ENCODE measurements at regions not wholly inside any gene's neighbourhood (a gene's known extent, or its start where the extent isn't known, plus 50 kb on each side); places are given as distances from the start of the nearest gene placed in this dataset.

DNA sequence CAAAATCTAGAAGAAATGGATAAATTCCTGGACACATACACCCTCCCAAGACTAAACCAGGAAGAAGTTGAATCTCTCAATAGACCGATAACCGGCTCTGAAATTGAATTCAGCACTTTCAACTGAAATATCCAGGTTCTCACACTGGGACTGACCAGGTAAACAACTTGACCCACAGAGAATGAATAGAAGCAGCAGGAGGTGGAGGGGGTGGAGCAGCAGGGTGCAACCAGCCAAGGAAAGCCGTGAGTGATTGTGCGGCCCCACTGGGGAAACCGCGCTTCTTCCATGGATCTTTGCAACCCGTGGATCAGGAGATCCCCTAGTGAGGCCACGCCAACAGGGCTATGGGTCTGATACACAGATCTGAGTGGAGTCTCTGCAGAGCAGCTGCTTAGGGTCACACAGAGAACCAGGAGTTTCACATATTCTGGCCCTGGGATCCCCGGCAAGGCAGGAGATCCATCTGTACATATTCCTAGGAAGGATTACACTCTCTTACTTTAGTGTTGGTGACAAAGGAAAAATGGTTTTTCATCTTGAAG is 181.5 kb downstream of the SLCO4C1 start:
- TF ChIP-seq CTCF (IDR thresholded peaks at IDR 0.05; ENCODE audit: low read length) (no peak), EZH2 (IDR thresholded peaks at IDR 0.05; ENCODE audit: borderline replicate concordance, low read length) (no peak)
- Histone ChIP-seq H3K9me3 (ENCODE audit: low read length) (no peaks in the 10 kb centered on the region), H3K4me3 (ENCODE audit: low read depth, low read length, poor library complexity, severe bottlenecking) (no peak overlapping the region), H2AFZ (ENCODE audit: low read length) (no peak overlapping the region), H3K4me1 (ENCODE audit: insufficient read depth, low read length, severe bottlenecking) (no peaks in the 10 kb centered on the region), H3K79me2 (ENCODE audit: insufficient read depth, low read length) (no peaks in the 10 kb centered on the region), H3K4me2 (ENCODE audit: low read length) (no peak overlapping the region), H3K9me2 (ENCODE audit: low read depth, low read length) (no peaks in the 10 kb centered on the region), H3K27ac (ENCODE audit: low read depth, low read length, poor library complexity, severe bottlenecking) (no peak overlapping the region), H3K27me3 (ENCODE audit: insufficient read depth, low read length) (no peaks in the 10 kb centered on the region), H3K9ac (ENCODE audit: low read length) (no peak overlapping the region), H4K20me1 (ENCODE audit: insufficient read depth, low read length) (no peaks in the 10 kb centered on the region), H3F3A (ENCODE audit: insufficient read depth, low read length) (no peaks in the 10 kb centered on the region), H3K36me3 (ENCODE audit: insufficient read depth, low read length) (no peaks in the 10 kb centered on the region)

DNA sequence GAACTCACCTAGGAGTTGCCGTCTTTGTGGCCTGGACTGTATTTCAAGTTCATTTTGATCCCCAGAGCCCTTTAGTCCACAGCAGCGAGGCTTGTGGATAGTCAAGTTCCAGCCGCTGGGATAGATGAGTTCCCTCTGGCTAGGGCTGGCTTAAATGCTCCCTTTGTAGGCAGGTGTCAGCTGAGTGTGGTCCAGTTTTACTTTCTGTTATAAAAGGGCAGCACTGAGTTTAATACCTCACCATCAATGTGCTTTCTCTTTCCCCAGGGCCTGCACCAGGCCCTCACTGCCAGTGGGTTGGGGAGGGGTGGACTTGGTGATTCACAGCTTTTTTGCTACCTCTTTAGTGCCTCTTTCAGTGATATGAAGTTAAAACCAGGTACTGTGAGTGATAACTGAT is 188.2 kb downstream of the SLCO4C1 start:
- no peak overlapping the region for H2AFZ ChIP-seq (ENCODE audit: low read length)
- no peaks in the 10 kb centered on the region for H4K20me1 ChIP-seq (ENCODE audit: insufficient read depth, low read length)

DNA sequence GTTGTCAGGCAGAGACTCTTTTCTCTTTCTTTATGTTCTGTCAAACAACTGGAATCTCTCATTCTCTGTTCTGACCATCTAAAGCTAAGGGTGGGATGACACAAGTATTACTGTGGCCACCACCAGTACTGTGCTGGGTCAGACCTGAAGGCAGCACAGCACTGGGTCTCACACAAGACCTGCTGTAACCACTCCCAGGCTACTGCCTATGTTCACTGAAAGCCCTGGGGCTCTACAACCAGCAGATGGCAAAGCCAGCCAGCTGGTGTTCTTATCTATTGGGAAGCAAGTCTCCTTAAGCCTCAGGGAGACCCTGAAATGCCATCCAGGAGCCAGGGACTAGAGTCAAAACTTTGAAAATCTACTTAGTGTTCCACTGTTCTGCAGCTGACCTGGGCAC is 189.5 kb downstream of the SLCO4C1 start:
- Histone ChIP-seq H3F3A (ENCODE audit: insufficient read depth, low read length) (no peaks in the 10 kb centered on the region), H3K27ac (ENCODE audit: low read depth, low read length, poor library complexity, severe bottlenecking) (no peak overlapping the region), H4K20me1 (ENCODE audit: insufficient read depth, low read length) (no peaks in the 10 kb centered on the region), H3K9me3 (ENCODE audit: low read length) (no peaks in the 10 kb centered on the region), H3K36me3 (ENCODE audit: insufficient read depth, low read length) (no peaks in the 10 kb centered on the region), H3K9me2 (ENCODE audit: low read depth, low read length) (no peaks in the 10 kb centered on the region), H3K27me3 (ENCODE audit: insufficient read depth, low read length) (no peaks in the 10 kb centered on the region), H3K4me2 (ENCODE audit: low read length) (no peak overlapping the region), H3K4me1 (ENCODE audit: insufficient read depth, low read length, severe bottlenecking) (no peaks in the 10 kb centered on the region), H3K79me2 (ENCODE audit: insufficient read depth, low read length) (no peaks in the 10 kb centered on the region), H3K4me3 (ENCODE audit: low read depth, low read length, poor library complexity, severe bottlenecking) (no peak overlapping the region), H3K9ac (ENCODE audit: low read length) (no peak overlapping the region), H2AFZ (ENCODE audit: low read length) (no peak overlapping the region)
- TF ChIP-seq EZH2 (IDR thresholded peaks at IDR 0.05; ENCODE audit: borderline replicate concordance, low read length) (no peak), CTCF (IDR thresholded peaks at IDR 0.05; ENCODE audit: low read length) (no peak)

More for the DNA sequence above, 188.2 kb downstream of the SLCO4C1 start:
- Histone ChIP-seq H3K36me3 (ENCODE audit: insufficient read depth, low read length) (no peaks in the 10 kb centered on the region), H3K27me3 (ENCODE audit: insufficient read depth, low read length) (no peaks in the 10 kb centered on the region), H3K9me2 (ENCODE audit: low read depth, low read length) (no peaks in the 10 kb centered on the region), H3K4me1 (ENCODE audit: insufficient read depth, low read length, severe bottlenecking) (no peaks in the 10 kb centered on the region), H3K4me2 (ENCODE audit: low read length) (no peak overlapping the region), H3K79me2 (ENCODE audit: insufficient read depth, low read length) (no peaks in the 10 kb centered on the region), H3K9ac (ENCODE audit: low read length) (no peak overlapping the region), H3F3A (ENCODE audit: insufficient read depth, low read length) (no peaks in the 10 kb centered on the region), H3K9me3 (ENCODE audit: low read length) (no peaks in the 10 kb centered on the region), H3K27ac (ENCODE audit: low read depth, low read length, poor library complexity, severe bottlenecking) (no peak overlapping the region), H3K4me3 (ENCODE audit: low read depth, low read length, poor library complexity, severe bottlenecking) (no peak overlapping the region)
- TF ChIP-seq EZH2 (IDR thresholded peaks at IDR 0.05; ENCODE audit: borderline replicate concordance, low read length): no peak
- no peak for TF ChIP-seq CTCF (IDR thresholded peaks at IDR 0.05; ENCODE audit: low read length)
